MM.1S (cell line): ENCODE measurements at regions not wholly inside any gene's neighbourhood (a gene's known extent, or its start where the extent isn't known, plus 50 kb on each side); places are given as distances from the start of the nearest gene placed in this dataset.

Experiments
- EZH2 ChIP-seq: fragments of 300-600 bp; sonication (generic); optimal IDR thresholded peaks from 2 replicates; pipeline ENCODE3; 2017; ENCODE audit warnings: low read depth, mild to moderate bottlenecking, antibody characterized with exemption, low read length, mixed read lengths
- TF ChIP-seq, protein P1 (sequence below): fragments of 300-600 bp; sonication (generic); IDR thresholded peaks from 2 replicates; pipeline ENCODE4 v1.5.1; 2016; ENCODE audit warnings: antibody characterized with exemption, low read length, mixed read lengths

DNA sequence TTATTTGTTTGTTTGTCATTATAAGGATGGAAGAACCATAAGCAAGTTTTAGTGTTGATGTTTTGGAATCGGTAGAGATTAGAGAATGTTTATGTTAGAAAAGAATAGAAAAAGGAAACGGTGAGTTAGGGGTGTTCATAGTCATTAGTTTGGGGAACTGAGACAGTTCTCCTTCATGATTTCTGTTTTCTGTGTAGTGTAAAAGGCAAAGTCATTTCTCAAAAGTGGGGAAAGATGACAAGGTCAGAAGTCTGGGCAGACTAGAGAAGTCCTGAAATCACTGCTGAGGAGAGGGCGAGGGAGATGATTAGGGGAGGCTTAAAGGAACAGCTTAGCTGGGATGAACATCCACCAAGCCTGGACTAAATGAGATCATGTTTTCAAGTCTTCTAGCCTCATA, 498.9 kb downstream of the TTLL7 start:
- TF ChIP-seq, protein P1, sequence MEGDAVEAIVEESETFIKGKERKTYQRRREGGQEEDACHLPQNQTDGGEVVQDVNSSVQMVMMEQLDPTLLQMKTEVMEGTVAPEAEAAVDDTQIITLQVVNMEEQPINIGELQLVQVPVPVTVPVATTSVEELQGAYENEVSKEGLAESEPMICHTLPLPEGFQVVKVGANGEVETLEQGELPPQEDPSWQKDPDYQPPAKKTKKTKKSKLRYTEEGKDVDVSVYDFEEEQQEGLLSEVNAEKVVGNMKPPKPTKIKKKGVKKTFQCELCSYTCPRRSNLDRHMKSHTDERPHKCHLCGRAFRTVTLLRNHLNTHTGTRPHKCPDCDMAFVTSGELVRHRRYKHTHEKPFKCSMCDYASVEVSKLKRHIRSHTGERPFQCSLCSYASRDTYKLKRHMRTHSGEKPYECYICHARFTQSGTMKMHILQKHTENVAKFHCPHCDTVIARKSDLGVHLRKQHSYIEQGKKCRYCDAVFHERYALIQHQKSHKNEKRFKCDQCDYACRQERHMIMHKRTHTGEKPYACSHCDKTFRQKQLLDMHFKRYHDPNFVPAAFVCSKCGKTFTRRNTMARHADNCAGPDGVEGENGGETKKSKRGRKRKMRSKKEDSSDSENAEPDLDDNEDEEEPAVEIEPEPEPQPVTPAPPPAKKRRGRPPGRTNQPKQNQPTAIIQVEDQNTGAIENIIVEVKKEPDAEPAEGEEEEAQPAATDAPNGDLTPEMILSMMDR: no peak
- TF ChIP-seq EZH2: no peak
